Large intestine (tissue), 3 donors: ENCODE measurements at regions not wholly inside any gene's neighbourhood (a gene's known extent, or its start where the extent isn't known, plus 50 kb on each side); places are given as distances from the start of the nearest gene placed in this dataset.

Source experiments
- DNase-seq, 2 donors: peaks; one replicate each; pipeline versions ENCODE4 v3.0.0 to v3.0.0-alpha.2; 2013
- H3K27ac ChIP-seq: one replicate; pipeline ENCODE4 v1.5.1; 2013; ENCODE audit warnings: low read length
- H3K27me3 ChIP-seq: 2 replicates; pipeline ENCODE4 v1.6.1; 2013; ENCODE audit warnings: low read length; ENCODE audit not compliant: control insufficient read depth, insufficient read depth
- H3K36me3 ChIP-seq: 2 replicates; pipeline ENCODE4 v1.6.1; 2013; ENCODE audit warnings: low read length; ENCODE audit not compliant: control insufficient read depth, insufficient read depth
- H3K4me1 ChIP-seq: one replicate; pipeline ENCODE4 v1.6.1; 2013; ENCODE audit warnings: low read length; ENCODE audit not compliant: control insufficient read depth, insufficient read depth
- H3K4me3 ChIP-seq: one replicate; pipeline ENCODE4 v1.5.1; 2013; ENCODE audit warnings: low read length
- H3K9me3 ChIP-seq: one replicate; pipeline ENCODE4 v1.6.1; 2013; ENCODE audit warnings: mild to moderate bottlenecking, low read depth, low read length, moderate library complexity; ENCODE audit not compliant: control insufficient read depth
- WGBS: methylation state at CpG from one replicate; pipeline ENCODE4 v1.1.5; 2013; ENCODE audit warnings: low lambda C conversion rate; ENCODE audit not compliant: insufficient coverage; 5-methylcytosine and 5-hydroxymethylcytosine counted together

GRCh38 chr4:120977435-120977997 lies 55.0 kb upstream of the PRDM5 start:
- WGBS = 100% methylated on average over 1 of the region's 2 CpGs

GRCh38 chr4:120973207-120973606 lies 50.7 kb upstream of the PRDM5 start:
- no peak overlapping the region for H3K27ac ChIP-seq
- no peaks in the 10 kb centered on the region for H3K27me3 ChIP-seq
- WGBS = no CpG with 5 or more reads among the region's 1 CpG
- H3K9me3 ChIP-seq = no peaks in the 10 kb centered on the region
- no peak overlapping the region for H3K4me3 ChIP-seq
- DNase-seq = no peak
- H3K36me3 ChIP-seq = no peaks in the 10 kb centered on the region
- no peaks in the 10 kb centered on the region for H3K4me1 ChIP-seq

More at GRCh38 chr4:120977435-120977997, 55.0 kb upstream of the PRDM5 start:
- no peaks in the 10 kb centered on the region for H3K9me3 ChIP-seq
- H3K27me3 ChIP-seq = no peaks in the 10 kb centered on the region
- H3K27ac ChIP-seq = no peak overlapping the region
- H3K4me1 ChIP-seq = no peaks in the 10 kb centered on the region
- no peaks in the 10 kb centered on the region for H3K36me3 ChIP-seq
- DNase-seq = peak; percentile 10 to 30
- no peak overlapping the region for H3K4me3 ChIP-seq
